Upper lobe of left lung (tissue), 4 donors: ENCODE measurements at regions not wholly inside any gene's neighbourhood (a gene's known extent, or its start where the extent isn't known, plus 50 kb on each side); places are given as distances from the start of the nearest gene placed in this dataset.

Experiments used
- CTCF ChIP-seq, 6 experiments: fragments of 450-650 bp in 4 of 6; fragments of 200-600 bp in 2 of 6; sonication (generic) in 2 of 6; IDR thresholded peaks; one replicate each; pipeline ENCODE4 v1.5.1; 2016 to 2019; ENCODE audit warnings: antibody characterized with exemption in 6 of 6
- POLR2A ChIP-seq, 4 donors: fragments of 450-650 bp; IDR thresholded peaks; one replicate each; pipeline ENCODE4 v1.5.1; 2016 to 2017; ENCODE audit warnings: antibody characterized with exemption in 4 of 4, mild to moderate bottlenecking in 2 of 4
- POLR2AphosphoS5 ChIP-seq, 2 donors: sonication (generic); formaldehyde crosslinking; IDR thresholded peaks; one replicate each; pipeline ENCODE4 v1.5.1; 2017; ENCODE audit warnings: antibody characterized with exemption in 2 of 2

GRCh38 chr3:124597979-124598378, 132.3 kb upstream of the UMPS start:
- TF ChIP-seq CTCF (IDR thresholded peaks at IDR 0.05) (no peak), POLR2AphosphoS5 (IDR thresholded peaks at IDR 0.05) (no peak), POLR2A (IDR thresholded peaks at IDR 0.05) (no peak)
